HepG2 (cell line): ENCODE measurements at regions not wholly inside any gene's neighbourhood (a gene's known extent, or its start where the extent isn't known, plus 50 kb on each side); places are given as distances from the start of the nearest gene placed in this dataset.

ENCODE experiments used
- ATF2 ChIP-seq: sonication (generic); formaldehyde crosslinking; IDR thresholded peaks from 2 replicates; pipeline ENCODE4 v1.4.0; 2020; ENCODE audit warnings: missing genetic modification reagents
- BHLHE40 ChIP-seq: IDR thresholded peaks from 2 replicates; pipeline ENCODE4 v1.6.1; 2011; ENCODE audit warnings: low read length, improper control_type of control experiment
- CBX1 ChIP-seq: IDR thresholded peaks from one replicate; pipeline ENCODE4 v1.6.1; 2016; ENCODE audit warnings: antibody characterized with exemption, low read depth
- EEA1 ChIP-seq: sonication (generic); formaldehyde crosslinking; IDR thresholded peaks from 2 replicates; pipeline ENCODE4 v1.5.1; 2020; ENCODE audit warnings: mild to moderate bottlenecking, missing genetic modification reagents, borderline replicate concordance
- HMG20A ChIP-seq: IDR thresholded peaks from 2 replicates; pipeline ENCODE4 v1.6.1; 2016; ENCODE audit warnings: borderline replicate concordance
- KMT2B ChIP-seq: IDR thresholded peaks from 2 replicates; pipeline ENCODE4 v1.6.1; 2016; ENCODE audit warnings: missing genetic modification reagents, missing compliant biosample characterization
- MYC ChIP-seq: sonication (generic); formaldehyde crosslinking; IDR thresholded peaks from 2 replicates; pipeline ENCODE4 v1.9.0; 2021; ENCODE audit warnings: missing genetic modification reagents, borderline replicate concordance
- POLR2A ChIP-seq, 2 experiments: IDR thresholded peaks; 2 replicates each; pipeline ENCODE4 v1.6.1; 2011; ENCODE audit warnings: low read depth in 2 of 2, low read length in 2 of 2, mild to moderate bottlenecking in 1 of 2, moderate library complexity in 1 of 2; ENCODE audit not compliant: insufficient read depth in 1 of 2
- POLR2AphosphoS2 ChIP-seq: IDR thresholded peaks from 2 replicates; pipeline ENCODE4 v1.6.1; 2011; ENCODE audit warnings: low read depth, low read length, improper control_type of control experiment
- RCOR2 ChIP-seq: IDR thresholded peaks from 2 replicates; pipeline ENCODE4 v1.6.1; 2016; ENCODE audit warnings: missing biosample characterization, missing genetic modification reagents
- SRSF4 ChIP-seq: fragments of 200-400 bp; formaldehyde crosslinking; IDR thresholded peaks from one replicate; pipeline ENCODE4 v1.6.1; 2018; ENCODE audit warnings: mild to moderate bottlenecking, low read depth, low read length, moderate library complexity; ENCODE audit not compliant: poor library complexity, severe bottlenecking
- TRIM24 ChIP-seq: sonication (generic); formaldehyde crosslinking; IDR thresholded peaks from 2 replicates; pipeline ENCODE4 v1.8.0; 2022; ENCODE audit warnings: mild to moderate bottlenecking, missing genetic modification reagents
- ZBTB8A ChIP-seq: sonication (generic); formaldehyde crosslinking; IDR thresholded peaks from 2 replicates; pipeline ENCODE4 v1.4.0; 2020; ENCODE audit warnings: mild to moderate bottlenecking, low read depth, missing genetic modification reagents, borderline replicate concordance
- ZC3H4 ChIP-seq: sonication (generic); formaldehyde crosslinking; IDR thresholded peaks from 2 replicates; pipeline ENCODE4 v1.4.0; 2020; ENCODE audit warnings: missing genetic modification reagents, borderline replicate concordance
- ZMYM4 ChIP-seq: sonication (generic); formaldehyde crosslinking; IDR thresholded peaks from 2 replicates; pipeline ENCODE4 v1.8.1; 2023; ENCODE audit warnings: mild to moderate bottlenecking, missing genetic modification reagents
- ZNF160 ChIP-seq: sonication (generic); formaldehyde crosslinking; IDR thresholded peaks from 2 replicates; pipeline ENCODE4 v1.8.0; 2022; ENCODE audit warnings: mild to moderate bottlenecking, inconsistent platforms, missing genetic modification reagents
- ZNF20 ChIP-seq: sonication (generic); formaldehyde crosslinking; IDR thresholded peaks from 2 replicates; pipeline ENCODE4 v1.4.0; 2020; ENCODE audit warnings: mild to moderate bottlenecking, moderate library complexity, missing genetic modification reagents
- ZNF205 ChIP-seq: IDR thresholded peaks from 2 replicates; pipeline ENCODE4 v1.6.1; 2018; ENCODE audit warnings: missing biosample characterization, missing genetic modification reagents
- ZNF207 ChIP-seq: fragments of 450-650 bp; IDR thresholded peaks from 2 replicates; pipeline ENCODE4 v1.6.1; 2016; ENCODE audit warnings: antibody characterized with exemption, borderline replicate concordance
- ZNF232 ChIP-seq: sonication (generic); formaldehyde crosslinking; IDR thresholded peaks from 2 replicates; pipeline ENCODE4 v1.4.0; 2020; ENCODE audit warnings: missing genetic modification reagents, borderline replicate concordance
- ZNF281 ChIP-seq: sonication (generic); formaldehyde crosslinking; IDR thresholded peaks from 2 replicates; pipeline ENCODE4 v1.4.0; 2020; ENCODE audit warnings: missing genetic modification reagents, borderline replicate concordance
- ZNF30 ChIP-seq: sonication (generic); formaldehyde crosslinking; IDR thresholded peaks from 2 replicates; pipeline ENCODE4 v1.5.0; 2020; ENCODE audit warnings: mild to moderate bottlenecking, missing genetic modification reagents
- ZNF383 ChIP-seq: sonication (generic); formaldehyde crosslinking; IDR thresholded peaks from 2 replicates; pipeline ENCODE4 v1.4.0; 2020; ENCODE audit warnings: missing genetic modification reagents, mild to moderate bottlenecking, borderline replicate concordance
- ZNF512 ChIP-seq: sonication (generic); formaldehyde crosslinking; IDR thresholded peaks from 2 replicates; pipeline ENCODE4 v1.4.0; 2020; ENCODE audit warnings: mild to moderate bottlenecking, missing genetic modification reagents
- ZNF543 ChIP-seq: sonication (generic); formaldehyde crosslinking; IDR thresholded peaks from 2 replicates; pipeline ENCODE4 v1.4.0; 2020; ENCODE audit warnings: mild to moderate bottlenecking, missing genetic modification reagents
- ZNF589 ChIP-seq: sonication (generic); formaldehyde crosslinking; conservative IDR thresholded peaks from 2 replicates; pipeline ENCODE4 v1.8.0; 2022; ENCODE audit warnings: mild to moderate bottlenecking, moderate library complexity, missing genetic modification reagents
- ZNF749 ChIP-seq: sonication (generic); formaldehyde crosslinking; IDR thresholded peaks from 2 replicates; pipeline ENCODE4 v1.8.0; 2022; ENCODE audit warnings: mild to moderate bottlenecking, missing genetic modification reagents, moderate library complexity, borderline replicate concordance

- TF ChIP-seq ZNF281 (CRISPR knock-in tag) = peak; percentile 49; the same call in 1 of the 2 replicates
- 0 out of 2 replicates have a peak, but pooled peaks have one; percentile 66 for TF ChIP-seq ZNF205 (CRISPR knock-in tag)
- TF ChIP-seq ZNF543 = no peak
- no peak for TF ChIP-seq ZNF383
- peak; percentile 45; the same call in 1 of the 2 replicates for TF ChIP-seq RCOR2 (CRISPR knock-in tag)
- 0 out of 2 replicates have a peak, but pooled peaks have one; percentile 41 for TF ChIP-seq ATF2 (CRISPR knock-in tag)
- peak; percentile 27; the same call in 1 of the 2 replicates for TF ChIP-seq MYC (CRISPR knock-in tag)
- TF ChIP-seq POLR2AphosphoS2 = no peak
- TF ChIP-seq HMG20A (CRISPR knock-in tag) = peak; percentile 88
- no peak for TF ChIP-seq TRIM24
- no peak for TF ChIP-seq ZC3H4 (CRISPR knock-in tag)
- no peak for TF ChIP-seq KMT2B (CRISPR knock-in tag)
- no peak for TF ChIP-seq ZNF20 (CRISPR knock-in tag)
- no peak for TF ChIP-seq SRSF4
- TF ChIP-seq POLR2A (IDR thresholded peaks at IDR 0.05; ENCODE audit: insufficient read depth in 1 of 2, low read depth in 2 of 2, low read length in 2 of 2) = no peak
- no peak for TF ChIP-seq ZNF30
- TF ChIP-seq ZNF160 (CRISPR knock-in tag) = no peak
- TF ChIP-seq BHLHE40 = no peak
- no peak for TF ChIP-seq ZNF207
- TF ChIP-seq ZNF589 (CRISPR knock-in tag) = no peak
- TF ChIP-seq EEA1 (CRISPR knock-in tag) = no peak
- TF ChIP-seq CBX1 = no peak
- no peak for TF ChIP-seq ZNF749 (CRISPR knock-in tag)
- peak; percentile 62; the same call in 1 of the 2 replicates for TF ChIP-seq ZMYM4 (CRISPR knock-in tag)
- no peak for TF ChIP-seq ZBTB8A (CRISPR knock-in tag)
- TF ChIP-seq ZNF232 (CRISPR knock-in tag) = no peak
- no peak for TF ChIP-seq ZNF512 (CRISPR knock-in tag)
These were observed 127.7 kb downstream of the MYCN start (continued) for GRCh38 chr2:16067866-16068551.
